GM12878 (cell line): ENCODE measurements at regions not wholly inside any gene's neighbourhood (a gene's known extent, or its start where the extent isn't known, plus 50 kb on each side); places are given as distances from the start of the nearest gene placed in this dataset.

Experiments
- ATAC-seq: fragments of 200-7000 bp; cut with Tn5 transposase; 3 replicates; pipeline ENCODE4 v1.9.1; 2020; ENCODE audit warnings: mild to moderate bottlenecking, moderate library complexity
- BruUV-seq: library from RNA; stranded (reverse); fragments of 400-500 nt; replicated peaks from 2 replicates; lab custom pipeline; 2021; lab: Mats Ljungman, UMichigan
- CTCF ChIA-PET: fragments of 300-600 bp; sonication (Branson Sonifier 250); formaldehyde crosslinking; extraction: SDS; loops from one replicate; lab custom pipeline; 2021; ENCODE audit warnings: inconsistent platforms; lab: Yijun Ruan, JAX
- POLR2A ChIA-PET: fragments of 350-600 bp; formaldehyde crosslinking; extraction: SDS; loops from one replicate; lab custom pipeline; 2021; ENCODE audit warnings: inconsistent platforms; lab: Charles Lee
- RAD21 ChIA-PET: fragments of 300-600 bp; sonication (Branson Sonifier 250); formaldehyde crosslinking; loops from one replicate; lab custom pipeline; 2023; ENCODE audit warnings: antibody characterized with exemption; ENCODE audit not compliant: unreplicated experiment; lab: Charles Lee
- SMC1A ChIA-PET: fragments of 300-600 bp; sonication (Branson Sonifier 250); formaldehyde crosslinking; loops from one replicate; lab custom pipeline; 2023; ENCODE audit not compliant: unreplicated experiment, uncharacterized antibody; lab: Charles Lee
- DNase-seq: peaks from one replicate; pipeline ENCODE4 v3.0.0-alpha.2; 2011; ENCODE audit warnings: low read depth, low spot score
- FAIRE-seq: peaks from 3 replicates; lab custom pipeline; 2011; peaks lifted over from hg19 to GRCh38; lab: Jason Lieb, UNC
- H2AFZ ChIP-seq: 2 replicates; pipeline ENCODE4 v1.6.0; 2011; ENCODE audit warnings: low read depth, low read length, control low read depth; ENCODE audit not compliant: control insufficient read depth
- H3K27ac ChIP-seq: 2 replicates; pipeline ENCODE4 v1.5.1; 2011; ENCODE audit warnings: control low read depth; ENCODE audit not compliant: control insufficient read depth, insufficient read depth
- H3K27me3 ChIP-seq, 2 experiments: replicated peaks in 1 of 2; 2 replicates each; pipeline versions ENCODE4 v1.6.0 to v1.6.1; 2011; ENCODE audit warnings: low read length in 1 of 2; ENCODE audit not compliant: control insufficient read depth in 2 of 2, insufficient read depth in 2 of 2
- H3K36me3 ChIP-seq, 2 experiments: 2 replicates each; pipeline ENCODE4 v1.5.1; 2011; ENCODE audit warnings: low read length in 1 of 2; ENCODE audit not compliant: control insufficient read depth in 2 of 2, insufficient read depth in 2 of 2
- H3K4me1 ChIP-seq: 2 replicates; pipeline ENCODE4 v1.6.1; 2011; ENCODE audit warnings: mild to moderate bottlenecking, low read length, moderate library complexity, mixed read lengths; ENCODE audit not compliant: control insufficient read depth, insufficient read depth
- H3K4me2 ChIP-seq: 2 replicates; pipeline ENCODE4 v1.6.0; 2011; ENCODE audit warnings: control low read depth; ENCODE audit not compliant: control insufficient read depth, insufficient read depth
- H3K4me3 ChIP-seq: fragments of 200-600 bp; sonication (generic); 2 replicates; pipeline ENCODE4 v1.5.1; 2016
- H3K79me2 ChIP-seq: 2 replicates; pipeline ENCODE4 v1.6.0; 2011; ENCODE audit warnings: low read length; ENCODE audit not compliant: control insufficient read depth, insufficient read depth
- H3K9ac ChIP-seq: 2 replicates; pipeline ENCODE4 v1.8.0; 2011; ENCODE audit warnings: low read length, control low read depth, mixed read lengths; ENCODE audit not compliant: control insufficient read depth, insufficient read depth
- H3K9me3 ChIP-seq: replicated peaks from 3 replicates; pipeline ENCODE4 v1.5.1; 2011; ENCODE audit warnings: mild to moderate bottlenecking, low read length; ENCODE audit not compliant: control insufficient read depth, insufficient read depth
- H4K20me1 ChIP-seq: 2 replicates; pipeline ENCODE4 v1.6.0; 2011; ENCODE audit not compliant: control insufficient read depth, insufficient read depth
- EGR1 ChIP-seq, 2 experiments: IDR thresholded peaks; 1 replicate in 1 of 2; 2 replicates in 1 of 2; pipeline ENCODE4 v1.6.1; 2011 to 2012; ENCODE audit warnings: low read depth in 2 of 2, low read length in 2 of 2, borderline replicate concordance in 1 of 2, mild to moderate bottlenecking in 1 of 2, moderate library complexity in 1 of 2
- ESRRA ChIP-seq: IDR thresholded peaks from 2 replicates; pipeline ENCODE4 v1.6.1; 2012; ENCODE audit warnings: mild to moderate bottlenecking, low read length, improper control_type of control experiment
- HCFC1 ChIP-seq: fragments of 150-350 bp; IDR thresholded peaks from 2 replicates; pipeline ENCODE4 v1.6.1; 2014; ENCODE audit warnings: low read length
- ZNF207 ChIP-seq: fragments of 450-650 bp; IDR thresholded peaks from 2 replicates; pipeline ENCODE4 v1.6.1; 2014; ENCODE audit warnings: antibody characterized with exemption, mild to moderate bottlenecking, borderline replicate concordance
- WGBS: methylation state at CpG from one replicate; pipeline ENCODE4 v1.1.6; 2016; ENCODE audit warnings: low lambda C conversion rate; ENCODE audit not compliant: insufficient replicate concordance, insufficient coverage; ENCODE audit errors: missing lambda C conversion rate; 5-methylcytosine and 5-hydroxymethylcytosine counted together
- in situ Hi-C: fragments of 300-500 bp; cut with MboI; formaldehyde crosslinking; loops from 9 replicates; pipeline ENCODE4 v1.14.3; 2018; ENCODE audit warnings: mixed read lengths
- intact Hi-C: fragments of 100-400 bp; cut with micrococcal nuclease; formaldehyde crosslinking; loops from one replicate; pipeline ENCODE4 v1.14.2; 2022; ENCODE audit not compliant: unreplicated experiment
- TF ChIP-seq, protein P1 (sequence below): fragments of 450-650 bp; IDR thresholded peaks from 2 replicates; pipeline ENCODE4 v1.6.1; 2018; ENCODE audit warnings: mild to moderate bottlenecking, low read depth, moderate library complexity; ENCODE audit not compliant: partially characterized antibody
- TF ChIP-seq, protein P2 (sequence below): fragments of 450-650 bp; IDR thresholded peaks from 2 replicates; pipeline ENCODE4 v1.6.1; 2016; ENCODE audit warnings: mild to moderate bottlenecking

DNA sequence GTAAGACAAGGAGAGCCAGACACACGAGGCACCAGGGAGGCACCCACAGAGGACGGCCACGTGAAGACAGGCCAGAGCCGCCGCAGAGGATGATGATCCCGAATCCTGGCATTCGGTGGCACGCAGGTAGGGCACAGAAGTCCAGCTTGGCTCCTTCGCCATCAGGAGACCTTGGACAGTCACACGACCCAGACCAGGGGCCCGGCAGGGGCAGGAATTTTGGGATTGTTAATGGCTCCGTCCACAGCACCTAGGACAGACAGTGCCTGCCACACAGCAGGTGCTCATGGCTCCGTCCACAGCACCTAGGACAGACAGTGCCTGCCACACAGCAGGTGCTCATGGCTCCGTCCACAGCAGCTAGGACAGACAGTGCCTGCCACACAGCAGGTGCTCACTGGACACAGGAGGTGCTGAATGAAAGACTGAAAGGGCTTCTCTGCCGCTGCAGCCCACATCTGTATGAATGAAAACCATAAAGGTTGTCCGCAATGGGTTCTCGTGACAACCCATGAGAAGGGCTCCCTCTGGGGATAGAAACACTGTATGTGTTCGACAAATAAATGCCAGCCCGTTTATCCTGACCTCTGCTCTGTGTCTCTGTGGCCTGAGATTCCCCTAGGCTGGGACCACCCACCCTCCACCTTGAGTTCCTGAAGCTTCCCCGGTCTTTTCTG lies 341.6 kb downstream of the CTTN start (continued):
- TF ChIP-seq, protein P1, sequence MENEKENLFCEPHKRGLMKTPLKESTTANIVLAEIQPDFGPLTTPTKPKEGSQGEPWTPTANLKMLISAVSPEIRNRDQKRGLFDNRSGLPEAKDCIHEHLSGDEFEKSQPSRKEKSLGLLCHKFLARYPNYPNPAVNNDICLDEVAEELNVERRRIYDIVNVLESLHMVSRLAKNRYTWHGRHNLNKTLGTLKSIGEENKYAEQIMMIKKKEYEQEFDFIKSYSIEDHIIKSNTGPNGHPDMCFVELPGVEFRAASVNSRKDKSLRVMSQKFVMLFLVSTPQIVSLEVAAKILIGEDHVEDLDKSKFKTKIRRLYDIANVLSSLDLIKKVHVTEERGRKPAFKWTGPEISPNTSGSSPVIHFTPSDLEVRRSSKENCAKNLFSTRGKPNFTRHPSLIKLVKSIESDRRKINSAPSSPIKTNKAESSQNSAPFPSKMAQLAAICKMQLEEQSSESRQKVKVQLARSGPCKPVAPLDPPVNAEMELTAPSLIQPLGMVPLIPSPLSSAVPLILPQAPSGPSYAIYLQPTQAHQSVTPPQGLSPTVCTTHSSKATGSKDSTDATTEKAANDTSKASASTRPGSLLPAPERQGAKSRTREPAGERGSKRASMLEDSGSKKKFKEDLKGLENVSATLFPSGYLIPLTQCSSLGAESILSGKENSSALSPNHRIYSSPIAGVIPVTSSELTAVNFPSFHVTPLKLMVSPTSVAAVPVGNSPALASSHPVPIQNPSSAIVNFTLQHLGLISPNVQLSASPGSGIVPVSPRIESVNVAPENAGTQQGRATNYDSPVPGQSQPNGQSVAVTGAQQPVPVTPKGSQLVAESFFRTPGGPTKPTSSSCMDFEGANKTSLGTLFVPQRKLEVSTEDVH: no peak
- TF ChIP-seq, protein P2, sequence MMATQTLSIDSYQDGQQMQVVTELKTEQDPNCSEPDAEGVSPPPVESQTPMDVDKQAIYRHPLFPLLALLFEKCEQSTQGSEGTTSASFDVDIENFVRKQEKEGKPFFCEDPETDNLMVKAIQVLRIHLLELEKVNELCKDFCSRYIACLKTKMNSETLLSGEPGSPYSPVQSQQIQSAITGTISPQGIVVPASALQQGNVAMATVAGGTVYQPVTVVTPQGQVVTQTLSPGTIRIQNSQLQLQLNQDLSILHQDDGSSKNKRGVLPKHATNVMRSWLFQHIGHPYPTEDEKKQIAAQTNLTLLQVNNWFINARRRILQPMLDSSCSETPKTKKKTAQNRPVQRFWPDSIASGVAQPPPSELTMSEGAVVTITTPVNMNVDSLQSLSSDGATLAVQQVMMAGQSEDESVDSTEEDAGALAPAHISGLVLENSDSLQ: no peak
- TF ChIP-seq HCFC1: no peak

DNA sequence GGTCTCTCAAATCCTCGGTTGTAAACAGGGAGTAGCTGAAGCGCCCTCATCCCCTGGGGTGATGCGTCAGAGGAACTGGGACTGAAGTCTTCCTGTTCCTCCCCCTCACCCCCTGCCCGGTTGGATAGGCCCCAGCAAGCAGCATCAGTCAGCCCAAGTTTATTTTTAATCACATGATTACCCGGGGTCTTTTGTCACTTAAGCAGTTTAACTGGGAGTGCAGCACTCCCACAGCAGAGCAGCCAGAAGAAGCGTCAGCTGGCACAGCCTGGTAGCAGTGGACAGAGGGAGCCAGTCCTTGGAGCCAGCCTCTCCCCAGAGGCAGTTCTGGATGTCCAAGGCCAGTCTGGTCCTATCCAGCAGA lies 342.1 kb downstream of the CTTN start:
- DNase-seq (no peak), ATAC-seq (no peak), FAIRE-seq (no peak)
- BruUV-seq: no TSS peak
- Histone ChIP-seq H3K79me2 (no peaks in the 10 kb centered on the region), H3K4me3 (no peak overlapping the region), H2AFZ (no peak overlapping the region), H3K27me3 (peaks cover 0 to 2% of the 10 kb centered on the region in 2 experiments; a peak in 1 of 4 replicates), H3K36me3 (no peaks in the 10 kb centered on the region), H3K4me1 (no peaks in the 10 kb centered on the region), H3K4me2 (no peak overlapping the region), H3K9ac (no peak overlapping the region), H4K20me1 (no peaks in the 10 kb centered on the region), H3K27ac (no peak overlapping the region), H3K9me3 (no peaks in the 10 kb centered on the region)
- TF ChIP-seq ESRRA: no peak
- no peak for TF ChIP-seq ZNF207
- TF ChIP-seq EGR1 (IDR thresholded peaks at IDR 0.05; ENCODE audit: borderline replicate concordance in 1 of 2, low read depth in 2 of 2, low read length in 2 of 2): no peak
- RAD21 ChIA-PET: no interaction called here
- 24% methylated on average over 6 of the region's 6 CpGs for WGBS
- intact Hi-C loops: no loop called here
- in situ Hi-C loops: no loop called here
- CTCF ChIA-PET: no interaction called here
- SMC1A ChIA-PET: no interaction called here
- POLR2A ChIA-PET: no interaction called here
